Bone marrow (tissue), 2 donors: ENCODE measurements at regions not wholly inside any gene's neighbourhood (a gene's known extent, or its start where the extent isn't known, plus 50 kb on each side); places are given as distances from the start of the nearest gene placed in this dataset.
"Not testable (repeated sequence)": the region's sequence is repeated elsewhere in the genome, so short reads cannot be mapped to it uniquely, and the experiment has no call there.

ENCODE experiments used
- DNase-seq, 2 donors: peaks; one replicate each; lab custom pipeline; 2025; lab: John Stamatoyannopoulos, UW

GRCh38 chr7:25596443-25596842, 368.2 kb upstream of the NPVF start:
- DNase-seq = no peak

GRCh38 chr7:25597946-25598345, 369.7 kb upstream of the NPVF start:
- DNase-seq = no peak

- DNase-seq = no peak
Measured at GRCh38 chr7:25598765-25599164, 370.5 kb upstream of the NPVF start.

- no peak for DNase-seq
Measured at GRCh38 chr7:25600262-25600920, 372.1 kb upstream of the NPVF start.

GRCh38 chr7:25602730-25603426, 374.6 kb upstream of the NPVF start:
- DNase-seq = not testable (repeated sequence)

- DNase-seq = not testable (repeated sequence)
Measured at GRCh38 chr7:25603427-25603740, 375.1 kb upstream of the NPVF start.

- no peak for DNase-seq
Measured at GRCh38 chr7:25611196-25611595, 382.9 kb upstream of the NPVF start.

- DNase-seq = no peak
Measured at GRCh38 chr7:25613912-25614311, 385.6 kb upstream of the NPVF start.

GRCh38 chr7:25614415-25614814, 386.1 kb upstream of the NPVF start:
- no peak for DNase-seq

GRCh38 chr7:25615003-25615402, 386.7 kb upstream of the NPVF start:
- no peak for DNase-seq

GRCh38 chr7:25615593-25615992, 387.3 kb upstream of the NPVF start:
- no peak for DNase-seq

GRCh38 chr7:25617214-25617613, 388.9 kb upstream of the NPVF start:
- no peak for DNase-seq

- DNase-seq = no peak
Measured at GRCh38 chr7:25617673-25618072, 389.4 kb upstream of the NPVF start.

GRCh38 chr7:25619381-25619780, 391.1 kb upstream of the NPVF start:
- DNase-seq = no peak

- no peak for DNase-seq
Measured at GRCh38 chr7:25619963-25620799, 391.9 kb upstream of the NPVF start.

GRCh38 chr7:25621993-25622392, 393.7 kb upstream of the NPVF start:
- DNase-seq = no peak

- DNase-seq = no peak
Measured at GRCh38 chr7:25622695-25623094, 394.4 kb upstream of the NPVF start.

- DNase-seq = no peak
Measured at GRCh38 chr7:25624051-25624450, 395.8 kb upstream of the NPVF start.

- DNase-seq = no peak
Measured at GRCh38 chr7:25624833-25625232, 396.5 kb upstream of the NPVF start.

- DNase-seq = no peak
Measured at GRCh38 chr7:25625306-25625992, 397.2 kb upstream of the NPVF start.

GRCh38 chr7:25626451-25627131, 398.3 kb upstream of the NPVF start:
- DNase-seq = no peak

GRCh38 chr7:25628446-25628845, 400.2 kb upstream of the NPVF start:
- no peak for DNase-seq
